Mammary epithelial cell (primary cell): ENCODE measurements at regions not wholly inside any gene's neighbourhood (a gene's known extent, or its start where the extent isn't known, plus 50 kb on each side); places are given as distances from the start of the nearest gene placed in this dataset.

ENCODE experiments used
- EZH2 ChIP-seq: IDR thresholded peaks from 2 replicates; pipeline ENCODE4 v1.6.1; 2012; ENCODE audit warnings: low read length, inconsistent platforms, borderline replicate concordance
- TF ChIP-seq, protein P1 (sequence below), 2 donors: IDR thresholded peaks in 1 of 2; conservative IDR thresholded peaks in 1 of 2; 2 replicates each; pipeline ENCODE4 v1.5.1; 2011 to 2012; ENCODE audit warnings: inconsistent platforms in 2 of 2, low read length in 2 of 2, mild to moderate bottlenecking in 2 of 2, control low read depth in 1 of 2, low read depth in 1 of 2; ENCODE audit not compliant: insufficient read depth in 1 of 2; ENCODE audit errors: extremely low read depth in 1 of 2

DNA sequence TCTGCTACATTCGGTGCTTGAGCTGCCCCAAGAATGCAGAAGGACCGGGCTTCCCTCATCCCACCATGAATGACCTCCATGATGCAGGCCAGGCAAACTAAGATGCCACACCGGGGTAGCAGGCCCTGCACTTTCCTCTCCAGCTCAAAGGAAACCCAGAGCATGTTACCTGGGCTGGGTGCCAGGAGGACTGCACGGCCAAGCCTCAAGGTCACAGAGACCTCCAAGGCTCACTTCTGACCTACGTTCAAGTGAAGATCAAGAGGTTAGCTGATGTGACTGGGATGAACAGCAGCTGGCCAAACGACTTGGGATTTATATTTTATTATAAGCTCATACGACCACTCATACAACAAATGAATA lies 501.8 kb downstream of the CD83 start:
- TF ChIP-seq, protein P1, sequence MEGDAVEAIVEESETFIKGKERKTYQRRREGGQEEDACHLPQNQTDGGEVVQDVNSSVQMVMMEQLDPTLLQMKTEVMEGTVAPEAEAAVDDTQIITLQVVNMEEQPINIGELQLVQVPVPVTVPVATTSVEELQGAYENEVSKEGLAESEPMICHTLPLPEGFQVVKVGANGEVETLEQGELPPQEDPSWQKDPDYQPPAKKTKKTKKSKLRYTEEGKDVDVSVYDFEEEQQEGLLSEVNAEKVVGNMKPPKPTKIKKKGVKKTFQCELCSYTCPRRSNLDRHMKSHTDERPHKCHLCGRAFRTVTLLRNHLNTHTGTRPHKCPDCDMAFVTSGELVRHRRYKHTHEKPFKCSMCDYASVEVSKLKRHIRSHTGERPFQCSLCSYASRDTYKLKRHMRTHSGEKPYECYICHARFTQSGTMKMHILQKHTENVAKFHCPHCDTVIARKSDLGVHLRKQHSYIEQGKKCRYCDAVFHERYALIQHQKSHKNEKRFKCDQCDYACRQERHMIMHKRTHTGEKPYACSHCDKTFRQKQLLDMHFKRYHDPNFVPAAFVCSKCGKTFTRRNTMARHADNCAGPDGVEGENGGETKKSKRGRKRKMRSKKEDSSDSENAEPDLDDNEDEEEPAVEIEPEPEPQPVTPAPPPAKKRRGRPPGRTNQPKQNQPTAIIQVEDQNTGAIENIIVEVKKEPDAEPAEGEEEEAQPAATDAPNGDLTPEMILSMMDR (conservative IDR thresholded peaks at IDR 0.05 in 1 of 2, IDR thresholded peaks at IDR 0.05 in 1 of 2; ENCODE audit: extremely low read depth in 1 of 2, insufficient read depth in 1 of 2, low read depth in 1 of 2, low read length in 2 of 2), result no peak
- TF ChIP-seq EZH2, result no peak
